Endothelial cell of umbilical vein (primary cell): ENCODE measurements at regions not wholly inside any gene's neighbourhood (a gene's known extent, or its start where the extent isn't known, plus 50 kb on each side); places are given as distances from the start of the nearest gene placed in this dataset.

Experiments used
- BruUV-seq: library from RNA; stranded (reverse); fragments of 400-500 nt; replicated peaks from 2 replicates; lab custom pipeline; 2021; lab: Mats Ljungman, UMichigan
- CTCF ChIA-PET: fragments of 300-600, 350-600 bp; sonication (Branson Sonifier 250); formaldehyde crosslinking; loops from one replicate; lab custom pipeline; 2021; ENCODE audit warnings: antibody characterized with exemption, inconsistent platforms; lab: Charles Lee
- POLR2A ChIA-PET: fragments of 300-600, 350-600 bp; sonication (Branson Sonifier 250); formaldehyde crosslinking; loops from one replicate; lab custom pipeline; 2021; ENCODE audit warnings: antibody characterized with exemption, inconsistent platforms; lab: Charles Lee
- DNase-seq: peaks from one replicate; pipeline ENCODE4 v3.0.0-alpha.2; 2011; ENCODE audit warnings: low read depth, low spot score
- FAIRE-seq: peaks from 2 replicates; lab custom pipeline; 2011; peaks lifted over from hg19 to GRCh38; lab: Jason Lieb, UNC
- H2AFZ ChIP-seq: 2 replicates; pipeline ENCODE4 v1.6.0; 2012; ENCODE audit warnings: low read depth, low read length, control low read depth, inconsistent platforms
- H3K27ac ChIP-seq: 2 replicates; pipeline ENCODE4 v1.5.1; 2011; ENCODE audit warnings: low read depth, mild to moderate bottlenecking, control low read depth, low read length, moderate library complexity; ENCODE audit not compliant: insufficient read depth
- H3K27me3 ChIP-seq, 2 experiments: 2 replicates each; pipeline versions ENCODE4 v1.6.0 to v1.6.1; 2011; ENCODE audit warnings: low read length in 2 of 2, mixed read lengths in 1 of 2; ENCODE audit not compliant: control insufficient read depth in 2 of 2, insufficient read depth in 2 of 2
- H3K36me3 ChIP-seq, 2 experiments: 2 replicates in 1 of 2; 3 replicates in 1 of 2; pipeline ENCODE4 v1.5.1; 2011; ENCODE audit warnings: low read length in 2 of 2, mild to moderate bottlenecking in 1 of 2, moderate library complexity in 1 of 2; ENCODE audit not compliant: control insufficient read depth in 2 of 2, insufficient read depth in 2 of 2; ENCODE audit errors: extremely low read depth in 1 of 2
- H3K4me1 ChIP-seq: 3 replicates; pipeline ENCODE4 v1.5.1; 2011; ENCODE audit warnings: mild to moderate bottlenecking, low read length; ENCODE audit not compliant: control insufficient read depth, insufficient read depth; ENCODE audit errors: extremely low read depth
- H3K4me2 ChIP-seq: 2 replicates; pipeline ENCODE4 v1.6.1; 2011; ENCODE audit warnings: low read length, control low read depth, mixed read lengths; ENCODE audit not compliant: insufficient read depth
- H3K4me3 ChIP-seq, 3 experiments: fragments of 200-600 bp in 1 of 3; sonication (generic), shearing (Covaris generic) in 1 of 3; replicated peaks in 1 of 3; 2 replicates each; pipeline ENCODE4 v1.5.1; 2011 to 2016; ENCODE audit warnings: control low read depth in 3 of 3, low read length in 3 of 3, mild to moderate bottlenecking in 2 of 3, inconsistent platforms in 1 of 3, low read depth in 1 of 3, moderate library complexity in 1 of 3; ENCODE audit not compliant: insufficient read depth in 1 of 3
- H3K79me2 ChIP-seq: 2 replicates; pipeline ENCODE4 v1.6.0; 2012; ENCODE audit warnings: low read length, inconsistent platforms; ENCODE audit not compliant: control insufficient read depth, insufficient read depth
- H3K9ac ChIP-seq: replicated peaks from 2 replicates; pipeline ENCODE3; 2011; ENCODE audit warnings: low read length, control low read depth; ENCODE audit not compliant: insufficient read depth; ENCODE audit errors: extremely low read depth
- H3K9me1 ChIP-seq: replicated peaks from 3 replicates; pipeline ENCODE4 v1.6.0; 2011; ENCODE audit warnings: mild to moderate bottlenecking, low read length; ENCODE audit not compliant: control insufficient read depth, insufficient read depth; ENCODE audit errors: extremely low read depth
- H3K9me3 ChIP-seq: replicated peaks from 2 replicates; pipeline ENCODE4 v1.5.1; 2012; ENCODE audit warnings: low read length, inconsistent platforms; ENCODE audit not compliant: control insufficient read depth, insufficient read depth
- H4K20me1 ChIP-seq: replicated peaks from 2 replicates; pipeline ENCODE3; 2011; ENCODE audit warnings: mild to moderate bottlenecking, low read length; ENCODE audit not compliant: control insufficient read depth, insufficient read depth; ENCODE audit errors: extremely low read depth
- CTCF ChIP-seq, 2 donors: IDR thresholded peaks; 1 replicate in 1 of 2; 2 replicates in 1 of 2; pipeline ENCODE4 v1.5.1; 2011; ENCODE audit warnings: low read length in 2 of 2, mild to moderate bottlenecking in 2 of 2, moderate library complexity in 2 of 2, control low read depth in 1 of 2, inconsistent platforms in 1 of 2, low read depth in 1 of 2; ENCODE audit not compliant: insufficient read depth in 1 of 2; ENCODE audit errors: extremely low read depth in 1 of 2
- EZH2 ChIP-seq: IDR thresholded peaks from 2 replicates; pipeline ENCODE4 v1.6.1; 2012; ENCODE audit warnings: borderline replicate concordance, low read depth, mild to moderate bottlenecking, moderate library complexity, low read length, inconsistent platforms; ENCODE audit not compliant: severe bottlenecking
- FOS ChIP-seq: IDR thresholded peaks from 2 replicates; pipeline ENCODE4 v1.6.1; 2011; ENCODE audit warnings: mild to moderate bottlenecking, low read length, moderate library complexity, borderline replicate concordance; ENCODE audit not compliant: insufficient read depth
- GATA2 ChIP-seq: IDR thresholded peaks from 2 replicates; pipeline ENCODE4 v1.7.0; 2011; ENCODE audit warnings: low read depth, mild to moderate bottlenecking, moderate library complexity, mixed read lengths, low read length; ENCODE audit not compliant: insufficient read length, insufficient read depth
- JUN ChIP-seq: IDR thresholded peaks from 2 replicates; pipeline ENCODE4 v1.6.1; 2011; ENCODE audit warnings: borderline replicate concordance, low read depth; ENCODE audit not compliant: insufficient read length, insufficient read depth
- MYC ChIP-seq: IDR thresholded peaks from one replicate; pipeline ENCODE4 v1.6.1; 2011; ENCODE audit warnings: mild to moderate bottlenecking, low read depth, low read length
- POLR2A ChIP-seq: IDR thresholded peaks from 2 replicates; pipeline ENCODE4 v1.6.1; 2012; ENCODE audit warnings: low read depth, mild to moderate bottlenecking, control low read depth, low read length
- POLR2AphosphoS5 ChIP-seq: IDR thresholded peaks from 2 replicates; pipeline ENCODE4 v1.6.1; 2012; ENCODE audit warnings: low read depth, mild to moderate bottlenecking, control low read depth, low read length, moderate library complexity; ENCODE audit not compliant: insufficient read depth
- dilution Hi-C: fragments of 300-500 bp; cut with MboI; formaldehyde crosslinking; loops from one replicate; pipeline ENCODE4 v1.15.0; 2019; ENCODE audit warnings: low sequenced_read_pairs; ENCODE audit not compliant: extremely low pct_ligation_motif_present
- intact Hi-C: fragments of 100-400 bp; cut with micrococcal nuclease; formaldehyde crosslinking; loops from one replicate; pipeline ENCODE4 v1.10.0; 2022
- TF ChIP-seq, protein P1 (sequence below): IDR thresholded peaks from 2 replicates; pipeline ENCODE4 v1.6.1; 2011; ENCODE audit not compliant: insufficient read depth, insufficient read length

GRCh38 chr13:50257646-50258045, 242.4 kb downstream of the KCNRG start:
- Histone ChIP-seq H3K79me2 (no peaks in the 10 kb centered on the region), H3K9ac (no peak overlapping the region), H3K9me3 (no peaks in the 10 kb centered on the region), H3K9me1 (no peaks in the 10 kb centered on the region), H3K36me3 (no peaks in the 10 kb centered on the region), H4K20me1 (no peaks in the 10 kb centered on the region), H3K4me1 (no peaks in the 10 kb centered on the region), H3K27ac (no peak overlapping the region), H3K4me3 (no peak overlapping the region), H3K27me3 (no peaks in the 10 kb centered on the region), H2AFZ (no peak overlapping the region), H3K4me2 (no peak overlapping the region)
- no peak for TF ChIP-seq MYC
- TF ChIP-seq POLR2A = no peak
- TF ChIP-seq JUN = no peak
- TF ChIP-seq CTCF (IDR thresholded peaks at IDR 0.05; ENCODE audit: extremely low read depth in 1 of 2, insufficient read depth in 1 of 2, low read depth in 1 of 2, low read length in 2 of 2) = no peak
- TF ChIP-seq, protein P1, sequence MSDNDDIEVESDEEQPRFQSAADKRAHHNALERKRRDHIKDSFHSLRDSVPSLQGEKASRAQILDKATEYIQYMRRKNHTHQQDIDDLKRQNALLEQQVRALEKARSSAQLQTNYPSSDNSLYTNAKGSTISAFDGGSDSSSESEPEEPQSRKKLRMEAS = no peak
- TF ChIP-seq GATA2 = no peak
- no peak for TF ChIP-seq EZH2
- TF ChIP-seq POLR2AphosphoS5 = no peak
- no peak for TF ChIP-seq FOS
- intact Hi-C loops = no loop called here
- dilution Hi-C loops = no loop called here
- ChIA-PET CTCF (no interaction called here), POLR2A (no interaction called here)
- DNase-seq (no peak), FAIRE-seq (no peak)
- BruUV-seq = no TSS peak
